T-helper 2 cell treated with Interferon-gamma antibody and Interleukin-4, amounts not matched to agents 5 μg/mL and 100 μg/mL, for 36 hours (primary cell): ENCODE measurements at regions not wholly inside any gene's neighbourhood (a gene's known extent, or its start where the extent isn't known, plus 50 kb on each side); places are given as distances from the start of the nearest gene placed in this dataset.
"Not testable (repeated sequence)": the region's sequence is repeated elsewhere in the genome, so short reads cannot be mapped to it uniquely, and the experiment has no call there.

Source experiments
- DNase-seq: peaks from one replicate; pipeline ENCODE4 v3.0.0; 2021; ENCODE audit warnings: low spot score
- H3K27ac Mint-ChIP-seq: one replicate; pipeline ENCODE4 v1.8.0; 2021; ENCODE audit warnings: mild to moderate bottlenecking, mixed read lengths
- H3K27me3 Mint-ChIP-seq: one replicate; pipeline ENCODE4 v1.8.0; 2021; ENCODE audit warnings: low read depth, mixed read lengths
- H3K36me3 Mint-ChIP-seq: one replicate; pipeline ENCODE4 v1.8.0; 2021; ENCODE audit warnings: low read depth, mixed read lengths
- H3K4me1 Mint-ChIP-seq: one replicate; pipeline ENCODE4 v1.8.0; 2021; ENCODE audit warnings: low read depth, mixed read lengths
- H3K4me3 Mint-ChIP-seq: one replicate; pipeline ENCODE4 v1.8.0; 2022; ENCODE audit warnings: mild to moderate bottlenecking, moderate library complexity, mixed read lengths
- H3K9me3 Mint-ChIP-seq: one replicate; pipeline ENCODE4 v1.8.0; 2021; ENCODE audit warnings: mixed read lengths

GRCh38 chr1:238350471-238350870, 459.7 kb upstream of the ZP4 start:
- Mint-ChIP-seq H3K9me3 (peaks cover 46% of the 10 kb centered on the region), H3K27me3 (no peaks in the 10 kb centered on the region), H3K27ac (no peak overlapping the region), H3K4me1 (no peaks in the 10 kb centered on the region), H3K36me3 (no peaks in the 10 kb centered on the region), H3K4me3 (no peak overlapping the region)
- no peak for DNase-seq

DNA sequence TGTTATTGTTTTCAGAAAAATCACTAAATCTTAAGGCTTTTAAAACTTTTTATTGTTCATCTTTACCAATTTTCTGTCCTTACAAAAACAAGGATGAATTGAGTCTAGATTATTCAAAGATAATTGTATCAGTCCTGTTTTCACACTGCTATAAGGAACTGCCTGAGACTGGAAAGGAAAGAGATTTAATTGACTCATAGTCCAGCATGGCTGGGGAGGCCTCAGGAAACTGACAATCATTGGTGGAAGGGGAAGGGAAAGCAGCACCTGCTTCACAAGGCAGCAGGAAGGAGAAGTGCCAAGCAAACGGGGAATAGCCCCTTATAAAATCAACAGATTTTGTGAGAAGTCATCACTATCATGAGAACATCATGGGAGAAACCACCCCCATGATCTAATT, 455.6 kb upstream of the ZP4 start:
- DNase-seq = no peak
- Mint-ChIP-seq H3K36me3 (no peaks in the 10 kb centered on the region), H3K27ac (no peak overlapping the region), H3K27me3 (no peaks in the 10 kb centered on the region), H3K4me1 (no peaks in the 10 kb centered on the region), H3K9me3 (peaks cover 34% of the 10 kb centered on the region), H3K4me3 (no peak overlapping the region)

DNA sequence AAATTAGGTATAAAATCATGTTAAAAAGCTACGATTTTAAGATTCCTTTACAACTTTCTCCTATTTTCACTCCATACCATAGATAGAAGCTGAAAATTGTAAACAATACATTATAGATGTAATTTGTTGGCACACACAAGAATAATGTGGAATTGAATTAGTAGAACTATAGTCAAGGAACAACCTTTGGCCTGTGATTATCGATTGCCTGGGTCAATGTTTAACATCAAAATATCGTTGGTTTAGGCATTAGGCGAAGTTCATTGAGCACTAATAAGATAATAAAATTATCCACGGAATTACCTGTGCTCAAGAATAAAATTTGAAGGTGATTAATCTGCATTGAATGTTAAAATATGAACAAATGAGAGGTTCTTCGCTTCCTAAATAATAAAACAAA, 455.1 kb upstream of the ZP4 start:
- Mint-ChIP-seq H3K9me3 (peaks cover 31% of the 10 kb centered on the region), H3K4me1 (no peaks in the 10 kb centered on the region), H3K27ac (no peak overlapping the region), H3K4me3 (no peak overlapping the region), H3K27me3 (no peaks in the 10 kb centered on the region), H3K36me3 (no peaks in the 10 kb centered on the region)
- DNase-seq = no peak

DNA sequence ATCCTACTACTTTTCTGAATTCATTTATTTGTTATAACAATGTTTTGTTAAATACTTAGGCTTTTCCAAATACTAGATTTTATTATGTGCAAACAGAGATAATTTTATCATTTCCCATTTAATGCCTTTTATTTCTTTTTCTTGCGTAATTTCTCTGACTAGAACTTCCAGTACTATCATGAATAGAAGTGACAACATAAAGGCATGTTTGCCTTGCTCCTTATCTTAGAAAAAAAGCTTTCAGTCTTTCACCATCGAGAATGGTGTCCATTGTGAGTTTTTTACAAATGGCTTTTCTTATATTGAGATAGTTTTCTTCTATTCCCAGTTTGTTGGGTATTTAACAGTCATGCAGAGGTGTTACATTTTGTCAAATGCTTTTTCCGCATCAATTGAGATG, 453.1 kb upstream of the ZP4 start:
- Mint-ChIP-seq H3K36me3 (no peaks in the 10 kb centered on the region), H3K9me3 (peaks cover 24% of the 10 kb centered on the region), H3K4me1 (no peaks in the 10 kb centered on the region), H3K27ac (no peak overlapping the region), H3K27me3 (no peaks in the 10 kb centered on the region), H3K4me3 (no peak overlapping the region)
- DNase-seq = no peak

DNA sequence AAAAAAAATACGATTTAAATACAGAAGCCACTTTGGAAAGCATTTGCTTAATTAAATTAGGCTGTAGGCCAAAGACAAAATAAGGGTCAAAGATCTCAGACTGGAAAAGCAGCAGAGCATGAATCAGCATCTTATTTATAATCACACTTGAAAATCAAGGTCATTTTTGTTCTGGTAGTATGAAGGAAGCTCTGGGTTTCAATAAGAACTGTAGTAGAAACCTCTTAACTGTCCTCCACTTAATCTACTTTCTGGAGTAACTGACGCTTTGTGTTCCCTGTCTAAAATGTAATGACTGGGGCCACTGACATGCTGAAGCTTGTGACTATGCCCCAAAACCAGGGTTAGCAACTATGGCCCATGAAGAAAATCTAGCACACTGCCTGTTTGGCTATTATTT, 450.7 kb upstream of the ZP4 start:
- H3K4me1 Mint-ChIP-seq = no peaks in the 10 kb centered on the region
- peaks cover 27% of the 10 kb centered on the region for H3K9me3 Mint-ChIP-seq
- H3K27me3 Mint-ChIP-seq = no peaks in the 10 kb centered on the region
- no peaks in the 10 kb centered on the region for H3K36me3 Mint-ChIP-seq
- no peak for DNase-seq
- H3K4me3 Mint-ChIP-seq = no peak overlapping the region
- H3K27ac Mint-ChIP-seq = no peak overlapping the region

DNA sequence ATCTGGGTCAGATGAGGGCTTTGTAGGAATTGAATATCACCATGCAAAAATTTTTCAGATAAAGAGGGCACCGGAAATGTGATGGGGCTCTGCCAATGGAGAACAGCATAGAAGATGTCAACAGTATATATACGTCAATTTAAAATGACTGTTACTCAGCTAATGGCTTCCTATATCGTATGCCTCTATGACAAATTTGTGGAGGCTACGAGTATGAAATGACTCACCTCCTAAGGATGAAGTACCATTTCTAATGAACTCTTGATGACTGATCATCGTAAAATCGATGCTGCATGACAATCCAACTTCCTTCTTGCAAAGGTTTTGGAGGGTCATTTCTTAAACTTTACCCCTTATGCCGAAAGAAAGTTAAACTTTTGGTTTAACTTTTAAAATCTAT, 450.3 kb upstream of the ZP4 start:
- Mint-ChIP-seq H3K9me3 (peaks cover 25% of the 10 kb centered on the region), H3K27ac (no peak overlapping the region), H3K4me1 (no peaks in the 10 kb centered on the region), H3K4me3 (no peak overlapping the region), H3K36me3 (no peaks in the 10 kb centered on the region), H3K27me3 (no peaks in the 10 kb centered on the region)
- no peak for DNase-seq

- no peaks in the 10 kb centered on the region for H3K27me3 Mint-ChIP-seq
- H3K4me3 Mint-ChIP-seq = no peak overlapping the region
- DNase-seq = no peak
- peaks cover 11% of the 10 kb centered on the region for H3K9me3 Mint-ChIP-seq
- H3K4me1 Mint-ChIP-seq = no peaks in the 10 kb centered on the region
- no peak overlapping the region for H3K27ac Mint-ChIP-seq
- H3K36me3 Mint-ChIP-seq = no peaks in the 10 kb centered on the region
These were observed 445.8 kb upstream of the ZP4 start for GRCh38 chr1:238336531-238336930.

GRCh38 chr1:238334170-238334569, 443.4 kb upstream of the ZP4 start:
- Mint-ChIP-seq H3K36me3 (no peaks in the 10 kb centered on the region), H3K27ac (no peak overlapping the region), H3K4me3 (no peak overlapping the region), H3K27me3 (no peaks in the 10 kb centered on the region), H3K9me3 (peaks cover 18% of the 10 kb centered on the region), H3K4me1 (no peaks in the 10 kb centered on the region)
- no peak for DNase-seq

GRCh38 chr1:238331557-238331956, 440.8 kb upstream of the ZP4 start:
- Mint-ChIP-seq H3K36me3 (no peaks in the 10 kb centered on the region), H3K9me3 (peaks cover 16% of the 10 kb centered on the region), H3K27me3 (no peaks in the 10 kb centered on the region), H3K27ac (no peak overlapping the region), H3K4me1 (no peaks in the 10 kb centered on the region), H3K4me3 (no peak overlapping the region)
- DNase-seq = no peak

- Mint-ChIP-seq H3K27ac (no peak overlapping the region), H3K27me3 (no peaks in the 10 kb centered on the region), H3K4me3 (no peak overlapping the region), H3K9me3 (peaks cover 18% of the 10 kb centered on the region), H3K4me1 (no peaks in the 10 kb centered on the region), H3K36me3 (no peaks in the 10 kb centered on the region)
- DNase-seq = no peak
These were observed 438.9 kb upstream of the ZP4 start for GRCh38 chr1:238329671-238330070.

GRCh38 chr1:238327033-238327432, 436.3 kb upstream of the ZP4 start:
- not testable (repeated sequence) for H3K4me1 Mint-ChIP-seq, H3K4me3 Mint-ChIP-seq, DNase-seq, H3K27ac Mint-ChIP-seq, H3K36me3 Mint-ChIP-seq, H3K27me3 Mint-ChIP-seq
- H3K9me3 Mint-ChIP-seq = peaks cover 27% of the 10 kb centered on the region

GRCh38 chr1:238326479-238326878, 435.8 kb upstream of the ZP4 start:
- peaks cover 27% of the 10 kb centered on the region for H3K9me3 Mint-ChIP-seq
- not testable (repeated sequence) for H3K4me1 Mint-ChIP-seq, H3K36me3 Mint-ChIP-seq, H3K27ac Mint-ChIP-seq, DNase-seq, H3K27me3 Mint-ChIP-seq, H3K4me3 Mint-ChIP-seq

GRCh38 chr1:238324211-238324864, 433.6 kb upstream of the ZP4 start:
- Mint-ChIP-seq H3K9me3 (peaks cover 20% of the 10 kb centered on the region), H3K4me3 (no peak overlapping the region), H3K36me3 (no peaks in the 10 kb centered on the region), H3K27me3 (no peaks in the 10 kb centered on the region), H3K4me1 (no peaks in the 10 kb centered on the region), H3K27ac (no peak overlapping the region)
- DNase-seq = no peak

DNA sequence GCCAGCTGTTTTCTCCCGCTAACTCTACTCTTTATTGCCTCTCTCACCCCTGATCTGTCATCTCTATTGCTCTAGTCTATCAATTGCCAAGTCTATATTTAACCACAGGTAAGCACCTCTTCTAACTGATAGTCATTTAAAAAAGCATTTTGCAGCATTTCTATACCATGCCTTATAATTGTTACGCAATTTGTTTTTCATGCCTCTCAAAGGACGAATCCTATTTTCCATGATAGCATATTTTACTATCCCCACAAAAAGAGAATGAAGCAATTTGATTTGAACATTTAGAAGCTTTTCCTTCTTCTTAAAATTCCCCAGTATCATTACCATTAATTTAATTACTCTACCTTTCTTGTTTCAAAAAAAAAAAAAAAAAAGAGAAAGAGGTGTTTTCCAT, 432.8 kb upstream of the ZP4 start:
- DNase-seq = no peak
- no peak overlapping the region for H3K4me3 Mint-ChIP-seq
- H3K36me3 Mint-ChIP-seq = no peaks in the 10 kb centered on the region
- no peaks in the 10 kb centered on the region for H3K27me3 Mint-ChIP-seq
- H3K9me3 Mint-ChIP-seq = peaks cover 20% of the 10 kb centered on the region
- H3K27ac Mint-ChIP-seq = no peak overlapping the region
- no peaks in the 10 kb centered on the region for H3K4me1 Mint-ChIP-seq

GRCh38 chr1:238319957-238320356, 429.2 kb upstream of the ZP4 start:
- H3K27me3 Mint-ChIP-seq = no peaks in the 10 kb centered on the region
- H3K27ac Mint-ChIP-seq = no peak overlapping the region
- no peaks in the 10 kb centered on the region for H3K36me3 Mint-ChIP-seq
- no peak overlapping the region for H3K4me3 Mint-ChIP-seq
- peaks cover 14% of the 10 kb centered on the region for H3K9me3 Mint-ChIP-seq
- no peak for DNase-seq
- H3K4me1 Mint-ChIP-seq = no peaks in the 10 kb centered on the region
